KOPT-K1 (cell line): ENCODE measurements at regions not wholly inside any gene's neighbourhood (a gene's known extent, or its start where the extent isn't known, plus 50 kb on each side); places are given as distances from the start of the nearest gene placed in this dataset.

Experiments used
- H3K27ac ChIP-seq: fragments of 200-600 bp; sonication (generic); 2 replicates; pipeline ENCODE4 v1.5.1; 2016; ENCODE audit warnings: antibody characterized with exemption, mild to moderate bottlenecking, low read depth, low read length; ENCODE audit not compliant: poor library complexity, severe bottlenecking
- H3K36me3 ChIP-seq: fragments of 200-600 bp; sonication (generic); 2 replicates; pipeline ENCODE4 v1.5.1; 2017; ENCODE audit warnings: antibody characterized with exemption, mild to moderate bottlenecking, low read length, moderate library complexity; ENCODE audit not compliant: insufficient read depth
- H3K9me3 ChIP-seq: fragments of 200-600 bp; sonication (generic); 2 replicates; pipeline ENCODE4 v1.5.1; 2017; ENCODE audit warnings: antibody characterized with exemption, low read length, mild to moderate bottlenecking; ENCODE audit not compliant: insufficient read depth, poor library complexity, severe bottlenecking

DNA sequence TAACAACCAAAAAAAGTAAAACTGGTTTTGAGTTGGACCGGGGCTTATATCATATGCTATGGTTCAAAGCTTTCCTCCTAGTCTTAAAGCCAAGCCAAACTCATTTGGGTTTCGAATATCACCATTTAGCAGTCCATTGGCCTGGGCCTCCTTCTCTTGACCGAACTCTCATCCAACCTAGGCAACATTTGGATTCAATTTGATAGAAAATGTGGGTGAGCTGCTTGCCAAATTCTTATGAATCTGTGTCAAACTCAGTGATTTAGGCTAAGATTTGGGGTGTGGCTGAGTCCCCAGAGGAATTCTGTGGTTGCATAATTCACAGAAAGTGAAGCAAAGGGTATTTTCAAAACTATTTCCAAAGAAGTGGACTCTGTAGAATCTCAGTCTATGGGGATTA lies 83.7 kb downstream of the BLID start:
- no peaks in the 10 kb centered on the region for H3K9me3 ChIP-seq
- H3K36me3 ChIP-seq, result no peaks in the 10 kb centered on the region
- H3K27ac ChIP-seq, result no peak overlapping the region

DNA sequence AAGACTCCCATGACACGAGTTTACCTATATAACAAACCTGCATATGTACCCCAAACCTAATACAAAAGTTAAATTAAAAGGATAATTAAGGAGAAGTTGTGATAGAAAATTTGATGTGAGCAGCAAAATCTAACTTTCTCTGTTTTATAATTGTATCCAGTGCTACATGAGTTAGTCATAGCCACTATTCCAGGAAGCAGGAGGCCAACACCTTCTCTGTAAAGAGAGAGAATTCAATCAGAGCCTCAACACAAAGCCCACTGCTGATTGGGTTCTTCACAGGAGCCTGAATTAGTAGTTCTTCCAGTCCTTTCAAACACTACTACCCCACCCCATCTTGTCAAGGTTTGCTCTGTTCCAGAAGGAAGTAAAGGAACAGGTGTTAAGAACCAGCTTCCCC lies 84.2 kb downstream of the BLID start:
- Histone ChIP-seq H3K9me3 (no peaks in the 10 kb centered on the region), H3K36me3 (no peaks in the 10 kb centered on the region), H3K27ac (no peak overlapping the region)

- Histone ChIP-seq H3K36me3 (no peaks in the 10 kb centered on the region), H3K9me3 (no peaks in the 10 kb centered on the region), H3K27ac (no peak overlapping the region)
Observed at GRCh38 chr11:122030286-122030685, 85.7 kb downstream of the BLID start.

- Histone ChIP-seq H3K27ac (no peak overlapping the region), H3K36me3 (no peaks in the 10 kb centered on the region), H3K9me3 (no peaks in the 10 kb centered on the region)
Observed at GRCh38 chr11:122028545-122028944, 87.5 kb downstream of the BLID start.

DNA sequence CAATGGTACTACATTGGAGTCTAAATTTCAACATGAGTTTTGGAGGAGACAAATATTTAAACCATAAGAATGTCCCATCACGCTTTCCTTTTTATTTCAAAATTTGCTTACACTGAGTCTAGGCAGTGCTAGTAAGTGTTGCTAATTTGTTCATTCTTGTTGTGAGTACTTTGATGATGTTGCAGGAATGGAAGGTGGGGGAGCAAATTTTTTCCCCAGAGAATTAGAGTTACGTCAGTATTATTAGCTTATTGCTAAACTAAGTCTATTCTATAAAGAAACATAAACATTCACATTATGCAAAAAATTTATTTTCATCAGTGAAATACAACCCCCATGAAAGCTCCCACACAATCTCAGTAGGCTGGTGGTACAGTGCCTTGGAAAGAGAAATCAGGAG lies 88.0 kb downstream of the BLID start:
- Histone ChIP-seq H3K27ac (no peak overlapping the region), H3K9me3 (no peaks in the 10 kb centered on the region), H3K36me3 (no peaks in the 10 kb centered on the region)

DNA sequence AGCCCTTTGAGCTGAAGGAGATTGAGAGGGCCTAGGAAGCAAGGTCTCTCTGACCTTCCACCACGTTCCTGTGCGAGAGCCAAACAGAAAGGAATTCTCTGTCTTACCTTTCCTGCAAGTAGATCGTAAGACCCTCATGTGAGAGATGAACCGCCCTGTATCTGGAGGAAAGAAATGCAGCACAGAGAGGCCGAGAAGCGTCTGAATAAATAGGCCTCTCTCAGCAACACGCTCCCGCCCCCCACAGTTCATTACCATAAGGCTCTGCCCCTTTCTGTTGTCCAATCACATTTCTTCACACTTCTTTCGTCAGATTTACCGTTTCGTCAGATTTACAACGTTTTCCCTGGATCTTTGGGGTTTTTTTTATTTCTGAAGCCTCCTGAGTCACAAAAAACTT lies 90.3 kb downstream of the BLID start:
- Histone ChIP-seq H3K27ac (no peak overlapping the region), H3K9me3 (no peaks in the 10 kb centered on the region), H3K36me3 (no peaks in the 10 kb centered on the region)

- H3K36me3 ChIP-seq, result no peaks in the 10 kb centered on the region
- H3K9me3 ChIP-seq, result no peaks in the 10 kb centered on the region
- H3K27ac ChIP-seq, result no peak overlapping the region
Observed at GRCh38 chr11:122024278-122024677, 91.7 kb downstream of the BLID start.

DNA sequence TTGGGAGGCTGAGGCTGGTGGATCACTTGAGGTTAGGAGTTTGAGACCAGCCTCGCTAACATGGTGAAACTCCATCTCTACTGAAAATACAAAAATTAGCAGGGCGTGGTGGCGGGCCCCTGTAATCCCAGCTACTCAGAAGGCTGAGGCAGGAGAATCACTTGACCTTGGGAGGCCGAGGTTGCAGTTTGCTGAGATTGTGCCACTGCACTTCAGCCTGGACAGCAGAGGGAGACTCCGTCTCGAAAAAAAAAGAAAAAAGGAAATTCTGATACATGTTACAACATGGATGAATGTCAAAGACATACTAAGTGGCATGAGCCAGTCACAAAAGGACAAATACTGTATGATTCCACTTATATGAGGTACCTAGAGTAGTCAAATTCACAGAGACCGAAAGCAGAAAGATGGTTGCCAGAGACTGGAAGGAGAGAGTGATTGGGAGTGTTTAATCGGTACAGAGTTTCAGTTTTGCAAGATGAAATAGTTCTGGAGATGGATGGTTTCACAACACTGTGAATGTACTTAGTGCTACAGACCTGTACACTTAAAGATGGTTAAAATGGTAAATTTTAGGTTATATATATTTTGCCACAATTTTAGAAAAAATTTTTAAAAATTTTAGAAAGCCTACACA lies 92.3 kb downstream of the BLID start:
- H3K9me3 ChIP-seq, result no peaks in the 10 kb centered on the region
- no peak overlapping the region for H3K27ac ChIP-seq
- no peaks in the 10 kb centered on the region for H3K36me3 ChIP-seq

GRCh38 chr11:122022646-122023045 lies 93.4 kb downstream of the BLID start:
- H3K9me3 ChIP-seq, result no peaks in the 10 kb centered on the region
- no peaks in the 10 kb centered on the region for H3K36me3 ChIP-seq
- H3K27ac ChIP-seq, result no peak overlapping the region

- Histone ChIP-seq H3K27ac (no peak overlapping the region), H3K9me3 (no peaks in the 10 kb centered on the region), H3K36me3 (no peaks in the 10 kb centered on the region)
Observed at GRCh38 chr11:122020902-122021301, 95.1 kb downstream of the BLID start.

- Histone ChIP-seq H3K36me3 (no peaks in the 10 kb centered on the region), H3K9me3 (no peaks in the 10 kb centered on the region), H3K27ac (no peak overlapping the region)
Observed at GRCh38 chr11:122019908-122020694, 95.9 kb downstream of the BLID start.

- H3K9me3 ChIP-seq, result no peaks in the 10 kb centered on the region
- no peaks in the 10 kb centered on the region for H3K36me3 ChIP-seq
- H3K27ac ChIP-seq, result no peak overlapping the region
Observed at GRCh38 chr11:122007601-122008071, 108.4 kb downstream of the BLID start.

DNA sequence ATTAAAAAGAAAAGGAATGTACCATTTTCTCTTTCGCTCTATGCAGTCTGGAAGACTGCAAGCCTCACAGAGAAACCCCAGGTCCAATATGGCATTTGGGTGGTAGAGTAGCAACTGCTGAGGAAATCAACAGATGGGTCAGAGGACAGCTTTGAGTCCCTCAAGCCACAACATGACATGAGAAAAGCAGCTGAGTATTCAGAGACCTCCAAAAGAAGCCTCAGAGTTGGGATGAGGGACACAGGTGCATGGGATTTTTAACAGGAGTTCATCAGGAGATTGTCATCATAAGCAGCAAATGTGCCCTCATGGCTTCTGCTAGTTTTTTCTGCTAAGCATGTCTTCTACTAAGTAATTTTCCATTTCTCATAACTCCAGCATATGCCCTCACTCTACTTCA lies 111.6 kb downstream of the BLID start:
- Histone ChIP-seq H3K27ac (no peak overlapping the region), H3K9me3 (no peaks in the 10 kb centered on the region), H3K36me3 (no peaks in the 10 kb centered on the region)

- no peaks in the 10 kb centered on the region for H3K9me3 ChIP-seq
- no peaks in the 10 kb centered on the region for H3K36me3 ChIP-seq
- no peak overlapping the region for H3K27ac ChIP-seq
Observed at GRCh38 chr11:122002926-122003325, 113.1 kb downstream of the BLID start.

- no peaks in the 10 kb centered on the region for H3K36me3 ChIP-seq
- H3K9me3 ChIP-seq, result no peaks in the 10 kb centered on the region
- no peak overlapping the region for H3K27ac ChIP-seq
Observed at GRCh38 chr11:122002047-122002446, 114.0 kb downstream of the BLID start.

DNA sequence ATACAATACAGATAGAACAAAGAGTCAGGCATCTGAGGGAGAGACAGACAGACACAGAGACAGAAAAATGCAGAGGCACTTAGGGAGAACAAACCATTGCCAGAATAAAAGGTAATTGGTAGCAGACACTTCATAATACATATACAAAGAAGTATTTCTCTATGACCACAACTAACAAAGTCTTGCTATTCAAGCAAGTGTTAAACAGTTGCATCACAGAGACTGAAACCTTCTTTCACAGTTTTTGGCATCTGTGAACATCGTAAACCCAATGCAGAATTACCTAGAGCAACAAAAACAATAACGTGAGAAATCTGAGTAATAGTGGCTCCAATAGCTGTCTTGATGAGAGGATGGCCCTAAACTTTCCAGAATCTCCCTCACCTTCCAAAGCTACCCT lies 116.4 kb downstream of the BLID start:
- H3K9me3 ChIP-seq, result no peaks in the 10 kb centered on the region
- no peaks in the 10 kb centered on the region for H3K36me3 ChIP-seq
- H3K27ac ChIP-seq, result no peak overlapping the region
